ENCODE measurements at regions not wholly inside any gene's neighbourhood (a gene's known extent, or its start where the extent isn't known, plus 50 kb on each side); places are given as distances from the start of the nearest gene placed in this dataset.

- no peak overlapping the region for H3K27ac ChIP-seq
- no peak for TF ChIP-seq CTCF (conservative IDR thresholded peaks at IDR 0.05)
Measured at GRCh38 chrX:15160558-15161095, 109.3 kb downstream of the ASB9 start.

DNA sequence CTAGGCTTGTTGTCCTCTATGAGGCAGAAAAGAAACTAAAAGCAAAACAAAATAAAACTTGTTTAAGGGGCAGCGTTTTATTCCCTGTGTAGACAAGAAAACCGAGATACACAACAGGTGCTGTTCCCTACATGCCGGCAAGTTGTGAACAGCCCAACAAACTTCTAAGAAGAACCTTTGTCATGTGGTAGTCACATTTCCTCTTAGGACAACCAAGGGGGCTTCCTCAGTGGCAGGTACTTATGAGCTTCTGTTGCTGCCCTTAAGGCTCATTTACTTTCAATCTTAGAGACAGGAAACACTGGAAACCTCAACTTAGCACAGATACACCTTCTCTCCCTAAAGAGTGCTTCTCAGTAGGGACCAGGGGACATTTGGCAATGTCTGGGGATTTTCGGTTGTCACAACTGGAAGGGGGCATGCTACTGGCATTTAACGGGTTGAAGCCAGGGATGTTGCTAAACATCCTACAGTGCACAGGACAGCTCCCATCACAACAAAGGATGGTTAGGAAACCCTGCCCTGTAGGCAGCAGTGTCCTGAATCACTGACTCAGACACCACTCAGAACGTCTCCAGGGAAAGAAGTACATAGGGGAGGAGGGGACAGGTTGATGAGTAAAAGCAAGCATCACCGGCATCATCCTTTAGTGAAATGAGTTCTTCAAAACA is 111.0 kb downstream of the ASB9 start:
- no peak overlapping the region for H3K27ac ChIP-seq
- no peak for TF ChIP-seq CTCF (conservative IDR thresholded peaks at IDR 0.05)

GRCh38 chrX:15158350-15158735 is 111.5 kb downstream of the ASB9 start:
- TF ChIP-seq CTCF (conservative IDR thresholded peaks at IDR 0.05), result no peak

GRCh38 chrX:15157624-15158023 is 112.3 kb downstream of the ASB9 start:
- H3K27ac ChIP-seq, result no peak overlapping the region
- TF ChIP-seq CTCF (conservative IDR thresholded peaks at IDR 0.05), result no peak

More at GRCh38 chrX:15158350-15158735, 111.5 kb downstream of the ASB9 start:
- H3K27ac ChIP-seq, result no peak overlapping the region

DNA sequence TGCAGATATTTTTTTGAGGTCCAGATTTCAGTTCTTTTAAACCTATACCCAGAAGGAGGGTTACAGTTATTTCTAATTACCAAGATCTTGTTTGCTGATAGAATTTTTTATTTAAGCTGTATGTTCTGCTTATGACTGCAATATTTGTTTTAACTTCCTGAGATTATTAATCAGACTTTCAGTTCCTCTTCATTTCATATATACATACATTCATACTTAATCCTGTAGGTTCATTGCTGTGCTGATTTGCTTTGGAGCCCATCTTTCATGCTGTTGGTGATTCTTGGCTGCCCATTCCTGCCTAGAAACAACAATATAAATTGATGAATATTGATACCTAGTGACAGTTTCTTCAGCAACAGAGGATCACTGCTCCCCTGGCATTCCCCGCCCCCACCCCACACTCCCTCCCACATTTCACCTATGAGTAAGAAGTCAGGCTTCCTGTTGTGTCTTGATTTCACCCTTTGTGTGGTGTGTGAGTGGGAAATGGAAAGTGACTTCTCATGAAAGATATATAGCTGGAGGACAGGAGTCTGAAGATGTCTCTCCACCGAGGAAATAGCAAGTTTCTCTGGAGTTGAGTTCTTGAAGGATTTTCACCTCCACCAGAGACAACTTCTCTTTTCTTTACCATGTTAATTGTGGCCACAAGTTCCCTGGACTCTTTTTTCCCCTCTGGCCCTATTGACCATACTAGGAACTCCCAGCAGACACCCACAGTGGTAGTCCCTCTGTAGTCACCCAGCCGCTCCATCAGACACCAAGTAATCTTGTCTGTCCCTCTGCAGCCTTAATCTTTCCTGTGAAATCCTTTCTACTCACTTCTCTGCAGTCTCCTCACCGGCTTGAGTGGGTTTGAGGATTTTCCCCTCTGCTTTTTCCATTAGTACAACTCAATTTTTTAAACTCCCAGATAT is 118.4 kb downstream of the ASB9 start:
- no peak for TF ChIP-seq CTCF (conservative IDR thresholded peaks at IDR 0.05)
- H3K27ac ChIP-seq, result no peak overlapping the region

- no peak for TF ChIP-seq CTCF (conservative IDR thresholded peaks at IDR 0.05)
- no peak overlapping the region for H3K27ac ChIP-seq
Measured at GRCh38 chrX:15150586-15150985, 119.3 kb downstream of the ASB9 start.

- peak; percentile 61 for TF ChIP-seq CTCF (conservative IDR thresholded peaks at IDR 0.05)
- H3K27ac ChIP-seq, result no peak overlapping the region
Measured at GRCh38 chrX:15146515-15146914, 123.4 kb downstream of the ASB9 start.
